MV-4-11 (cell line): ENCODE measurements at regions not wholly inside any gene's neighbourhood (a gene's known extent, or its start where the extent isn't known, plus 50 kb on each side); places are given as distances from the start of the nearest gene placed in this dataset.

ENCODE experiments used
- DNase-seq: peaks from one replicate; lab custom pipeline; 2025; lab: John Stamatoyannopoulos, UW

DNA sequence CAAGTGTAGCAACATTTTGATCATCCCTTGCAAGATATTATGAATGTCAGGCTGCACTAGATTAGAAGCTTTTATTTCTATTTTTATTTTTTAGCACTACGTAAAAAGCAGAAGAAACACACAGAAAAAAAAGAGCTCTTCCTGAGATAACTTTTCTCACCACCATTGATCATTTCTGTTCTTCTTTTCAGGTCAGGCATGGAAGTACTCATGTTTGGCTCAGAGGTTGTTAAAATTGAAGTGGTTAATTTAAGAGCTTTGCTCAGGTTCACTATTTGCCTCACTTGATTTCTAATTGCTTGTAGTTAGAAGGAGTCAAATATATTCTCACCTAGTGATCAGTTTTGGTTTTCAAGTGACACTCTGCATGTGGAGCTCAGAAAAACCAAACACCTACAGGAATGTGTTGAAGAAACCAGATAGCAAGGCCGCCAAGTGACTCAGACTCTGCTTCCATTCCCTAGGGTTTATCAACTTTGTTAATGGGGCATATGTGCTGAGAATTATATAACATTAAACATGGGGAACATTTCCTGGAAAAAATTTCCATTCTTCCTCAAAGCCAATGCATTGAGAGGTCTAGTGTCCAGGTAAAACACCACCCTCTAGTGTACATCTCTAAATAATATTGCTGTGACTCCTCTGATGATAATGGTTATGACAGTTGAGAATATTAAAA, 679.8 kb downstream of the CETN3 start:
- no peak for DNase-seq

DNA sequence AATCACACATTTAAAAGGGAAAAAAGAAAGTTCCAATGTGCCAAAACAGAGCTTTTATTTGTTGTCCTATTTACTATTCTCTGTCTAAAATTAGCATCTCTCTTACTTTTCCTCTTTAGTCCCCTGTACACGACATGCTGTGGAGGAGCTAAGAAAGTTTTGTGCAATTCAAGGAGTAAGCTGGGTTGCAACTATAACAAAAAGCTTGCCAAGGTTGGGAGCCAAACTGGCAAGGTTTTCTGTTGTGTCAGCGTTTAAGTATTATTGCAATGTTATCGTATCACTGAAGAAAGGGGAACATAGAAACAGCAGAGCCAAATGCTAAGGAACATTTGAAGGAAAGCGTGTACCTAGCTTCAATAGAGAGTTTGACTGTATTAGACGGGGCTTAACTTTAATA, 680.8 kb downstream of the CETN3 start:
- no peak for DNase-seq

DNA sequence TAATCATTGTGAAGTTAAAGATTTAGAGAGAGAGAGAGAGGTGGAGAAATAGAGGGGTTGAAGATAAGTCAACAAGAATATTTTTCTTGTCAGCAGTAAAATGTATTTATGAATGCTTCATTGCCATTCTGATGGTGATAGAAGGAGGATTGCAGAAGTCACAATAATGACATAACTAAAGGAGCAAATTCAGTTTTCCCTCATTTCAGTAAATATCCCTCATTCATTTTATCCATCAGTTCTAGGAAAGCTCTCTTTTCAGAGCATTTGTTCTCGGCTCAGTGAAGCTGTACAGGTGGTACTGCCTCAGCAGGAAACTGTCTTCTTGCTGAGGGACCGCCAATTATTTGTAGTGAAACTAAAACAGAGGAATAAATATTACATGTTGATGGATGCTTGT, 681.4 kb downstream of the CETN3 start:
- no peak for DNase-seq

DNA sequence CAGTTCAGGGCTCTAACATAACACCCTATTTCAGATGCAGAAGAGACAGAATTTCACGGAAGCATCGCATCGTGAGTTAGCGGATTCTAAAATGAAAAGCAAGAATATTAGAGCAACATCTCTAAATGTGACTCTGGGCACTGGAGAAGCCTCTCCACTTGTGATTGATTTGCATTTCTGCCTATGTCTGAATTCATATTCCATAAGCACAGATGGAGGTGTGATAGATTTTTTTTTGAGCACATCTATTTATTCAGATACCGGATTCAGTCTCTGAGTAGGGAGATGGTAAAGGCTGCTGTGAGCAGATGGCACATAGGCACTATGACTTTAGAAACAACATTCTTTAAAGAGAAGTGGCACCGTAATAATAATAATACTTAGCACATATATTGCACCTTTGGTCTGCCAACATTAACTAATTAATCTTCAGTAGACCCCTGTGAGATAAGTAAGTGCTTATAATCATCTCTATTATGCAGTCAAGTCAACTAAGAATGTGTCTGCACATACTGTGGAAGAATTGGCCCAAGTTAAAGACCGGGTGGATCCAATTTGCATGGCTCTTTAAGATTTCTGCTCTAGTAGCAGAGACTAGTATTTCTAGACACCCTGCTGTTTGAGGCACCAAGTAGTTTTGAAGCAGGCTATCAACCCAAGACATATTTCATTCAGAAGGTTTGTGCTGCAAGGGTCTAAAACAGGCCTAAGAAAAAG, 685.0 kb downstream of the CETN3 start:
- DNase-seq, result no peak

DNA sequence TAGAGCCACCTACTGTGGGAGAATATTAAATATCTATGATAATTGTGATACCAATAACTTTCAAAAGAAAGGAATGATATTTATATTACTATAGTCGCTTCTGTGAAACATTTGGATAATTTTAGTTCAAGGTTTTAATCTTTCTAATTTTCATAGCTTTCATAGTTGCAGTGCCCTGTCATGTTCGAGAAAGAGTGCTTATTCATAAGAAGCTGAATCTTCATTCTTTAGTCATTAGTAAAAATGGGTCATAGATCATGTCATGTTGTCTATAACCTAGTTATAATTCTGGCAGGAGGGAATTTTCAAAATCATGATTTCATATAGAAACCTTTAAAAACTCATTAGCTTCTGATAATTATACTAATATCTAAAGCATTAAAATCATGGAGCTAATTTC, 685.6 kb downstream of the CETN3 start:
- no peak for DNase-seq

DNA sequence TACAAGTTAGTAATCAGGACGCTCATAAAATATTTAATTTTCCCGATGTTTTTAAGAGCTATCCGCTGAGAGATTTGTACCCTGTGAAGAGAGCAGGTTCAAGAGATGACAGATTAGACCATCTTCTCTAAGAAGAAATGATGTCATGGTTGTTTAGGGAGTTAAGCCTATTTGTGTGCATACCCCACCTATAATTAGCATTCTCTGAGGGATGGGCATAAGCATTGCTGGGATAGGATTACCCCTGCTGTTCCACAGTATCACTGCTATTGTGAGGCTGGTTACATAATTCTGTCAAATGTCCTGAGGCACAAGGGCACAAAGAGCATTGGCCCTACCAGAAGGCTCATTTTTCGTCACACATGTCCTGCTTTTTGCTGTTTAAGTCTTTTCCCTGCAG, 687.0 kb downstream of the CETN3 start:
- no peak for DNase-seq

DNA sequence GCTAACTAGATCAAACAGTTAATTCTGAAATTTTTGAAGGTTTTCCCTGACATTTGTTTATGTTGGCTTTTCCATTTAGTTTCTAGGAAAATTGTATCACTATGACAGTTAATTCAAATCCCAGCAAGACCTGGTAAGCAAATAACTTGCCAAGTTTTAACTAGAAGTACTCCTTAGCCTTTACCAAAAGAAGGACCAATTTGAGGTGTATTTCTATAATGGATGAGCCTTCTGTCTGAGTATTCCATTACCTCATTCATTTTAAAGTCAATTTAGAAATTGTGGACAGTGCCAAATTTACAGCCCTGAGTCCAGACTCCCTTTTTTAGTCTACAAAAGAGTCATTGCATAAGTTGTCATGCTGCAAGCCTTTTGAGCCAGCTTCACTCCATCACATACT, 687.6 kb downstream of the CETN3 start:
- DNase-seq, result no peak

DNA sequence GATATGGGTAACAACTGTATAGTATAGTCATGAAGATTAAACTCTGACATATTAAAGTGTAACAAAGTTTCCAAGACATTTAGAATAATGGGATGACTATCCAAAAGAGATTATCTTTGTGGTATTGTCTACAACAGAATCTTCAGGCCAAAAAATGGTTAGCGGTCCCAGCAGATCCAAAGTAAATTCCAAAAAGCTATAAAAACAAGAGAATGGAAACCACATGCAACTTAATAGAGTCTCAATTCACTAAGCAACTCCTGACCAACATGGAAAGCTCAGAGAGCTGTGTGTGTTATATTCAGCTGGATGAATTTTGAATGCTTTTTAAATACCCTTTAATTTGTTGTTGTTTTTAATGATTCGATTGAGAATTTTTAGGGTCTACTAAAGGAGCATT, 688.2 kb downstream of the CETN3 start:
- DNase-seq, result no peak

DNA sequence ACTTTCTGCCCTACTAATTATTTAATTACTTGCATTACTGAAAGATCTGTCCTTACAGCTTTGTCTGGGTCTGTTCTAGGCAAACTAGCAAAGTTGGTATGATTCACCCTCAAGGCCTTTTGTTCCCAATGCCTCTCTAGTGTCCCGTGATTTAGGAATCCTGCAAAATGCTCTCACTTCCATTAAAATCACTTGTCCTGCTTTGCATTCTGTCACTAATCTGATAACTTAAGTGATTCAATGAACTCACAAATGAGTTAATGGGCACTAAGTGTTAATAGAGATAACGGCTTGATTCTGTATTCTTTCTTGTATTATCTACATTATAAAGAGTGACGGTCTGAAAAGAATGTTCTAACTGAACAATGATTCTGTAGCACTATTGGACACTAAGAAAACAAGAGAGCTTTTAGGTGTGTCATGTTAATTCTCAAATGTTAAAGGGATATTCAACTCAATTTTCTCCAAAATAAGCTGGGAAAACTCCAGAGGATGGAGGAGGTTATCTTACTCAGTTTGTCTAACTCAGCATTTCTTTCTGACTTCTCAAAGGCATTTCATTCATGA, 697.3 kb downstream of the CETN3 start:
- no peak for DNase-seq

DNA sequence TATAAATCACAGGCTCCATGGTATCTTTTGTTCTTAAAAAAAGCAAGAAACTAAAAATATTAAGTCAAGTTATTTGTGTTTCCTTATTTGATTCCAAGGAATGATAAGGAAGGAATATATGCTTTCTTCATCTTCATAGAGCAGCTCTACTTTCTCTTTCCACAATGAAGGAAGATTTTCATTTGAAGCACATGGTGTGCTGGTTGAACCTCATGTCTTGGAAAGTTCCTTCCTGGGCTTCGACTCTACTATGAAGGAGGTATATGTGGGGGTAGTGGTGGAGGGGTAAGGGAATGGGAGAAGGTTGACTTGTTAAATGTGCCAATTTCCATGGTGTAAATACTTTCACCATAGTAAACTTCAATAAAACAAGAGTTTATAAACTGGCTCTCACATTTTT, 698.0 kb downstream of the CETN3 start:
- no peak for DNase-seq

DNA sequence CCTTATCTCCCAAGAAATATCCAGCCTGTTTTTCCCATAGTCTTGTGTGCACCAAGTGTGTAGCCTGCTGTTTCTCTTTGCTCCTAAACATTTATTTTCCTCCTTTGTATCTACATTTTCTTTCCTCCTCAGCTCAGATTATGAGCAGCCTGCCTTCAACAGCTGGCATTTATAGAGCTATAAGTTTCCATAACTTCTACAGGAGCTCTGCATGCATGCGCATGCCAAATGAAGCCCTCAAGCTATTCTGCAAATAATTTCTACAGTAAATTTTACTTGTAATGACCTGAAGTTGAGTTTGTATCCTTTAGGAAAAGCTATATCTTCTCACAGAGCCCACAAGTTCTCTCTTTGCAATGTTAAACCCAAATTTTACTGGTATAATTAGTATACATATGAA, 699.5 kb downstream of the CETN3 start:
- no peak for DNase-seq

DNA sequence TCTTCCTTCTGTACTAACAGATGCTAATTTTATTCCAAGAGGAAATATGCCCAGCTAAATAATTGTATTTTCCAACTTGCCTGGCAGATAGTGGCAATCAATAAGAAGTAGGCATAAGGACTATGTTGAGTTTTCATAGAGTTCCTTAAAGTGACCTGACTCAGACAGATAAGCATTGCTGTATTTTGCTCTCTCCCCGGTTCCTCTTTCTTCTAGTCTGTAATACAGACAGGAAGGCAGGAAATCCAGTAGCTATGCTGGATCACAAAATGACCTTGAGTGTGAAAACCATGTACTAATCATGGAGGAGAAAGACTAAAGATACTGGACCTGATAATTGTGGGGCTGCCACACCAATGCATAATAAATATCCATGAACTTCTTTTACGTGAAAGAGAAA, 701.7 kb downstream of the CETN3 start:
- peak; percentile 58 for DNase-seq

DNA sequence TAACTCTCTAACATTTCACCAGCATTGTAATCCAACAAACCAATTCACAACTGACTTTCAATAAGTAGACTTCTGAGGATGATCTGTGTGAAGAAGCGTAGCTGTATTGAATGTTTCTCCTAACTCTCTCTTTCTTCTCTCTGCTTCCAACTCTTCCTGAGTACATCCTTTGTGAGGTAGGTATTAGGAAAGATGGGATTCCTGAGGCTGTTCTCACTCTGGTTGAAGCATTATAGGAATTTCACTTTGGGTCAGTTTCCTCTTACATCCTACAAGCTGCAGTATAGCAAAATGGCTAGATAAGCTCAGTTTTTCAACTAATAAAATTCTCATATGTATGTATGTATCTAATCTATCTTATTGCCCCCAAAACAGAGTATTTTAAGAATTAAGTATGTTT, 702.8 kb downstream of the CETN3 start:
- DNase-seq, result no peak

DNA sequence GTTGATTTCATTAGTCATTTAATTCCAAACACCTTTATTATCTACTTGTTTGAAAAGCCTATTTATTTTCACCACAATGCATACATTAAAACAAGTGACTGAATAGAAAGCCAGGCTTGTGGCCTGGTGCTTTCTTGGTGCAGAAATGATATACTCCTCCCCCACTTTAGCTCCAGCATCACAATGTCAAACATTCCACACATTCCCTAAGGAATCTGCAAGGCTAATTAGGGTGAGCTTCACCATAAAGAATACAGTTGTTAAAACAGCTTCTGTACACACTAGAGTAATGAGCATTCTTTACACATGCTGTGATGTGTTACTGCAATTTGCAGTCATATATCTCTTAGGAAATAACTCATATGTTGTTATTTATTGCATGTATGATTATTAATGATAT, 705.7 kb downstream of the CETN3 start:
- DNase-seq, result no peak

DNA sequence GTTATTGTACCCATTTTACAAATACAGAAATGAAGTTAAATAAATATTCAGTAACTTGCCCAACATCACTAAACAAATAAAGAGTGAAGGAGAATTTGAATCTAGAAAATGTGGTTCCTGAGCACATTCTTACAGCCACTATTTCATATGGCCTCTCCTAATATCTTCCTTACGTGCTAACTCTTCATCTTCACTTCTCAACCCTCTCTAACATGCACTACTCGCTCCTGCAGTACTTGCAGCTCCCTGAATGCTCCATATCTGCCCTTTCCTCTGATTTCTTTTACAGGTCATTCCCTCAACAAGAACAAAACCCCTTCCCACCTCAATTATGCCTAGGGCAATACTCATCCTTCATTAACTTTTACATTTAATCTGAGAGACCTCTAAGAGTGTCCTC, 711.5 kb downstream of the CETN3 start:
- no peak for DNase-seq

DNA sequence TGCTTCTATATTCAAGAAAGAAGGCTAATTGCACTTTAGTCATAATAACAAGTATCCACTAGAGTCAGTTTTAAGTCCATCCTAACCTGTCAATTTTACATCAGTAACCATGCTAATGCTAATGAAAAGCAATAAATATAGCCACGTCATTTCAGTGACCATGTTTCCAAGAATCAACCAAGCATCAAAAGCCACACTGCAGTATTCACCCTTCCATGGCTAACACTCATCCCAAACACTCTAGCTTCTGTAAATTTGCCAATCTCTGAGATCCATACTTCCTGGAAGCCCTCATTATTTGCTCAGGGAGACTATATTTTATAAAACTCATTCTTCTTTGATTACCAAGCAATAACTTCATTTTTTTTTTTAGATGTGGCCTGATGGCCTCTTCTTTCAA, 712.0 kb downstream of the CETN3 start:
- DNase-seq, result no peak

DNA sequence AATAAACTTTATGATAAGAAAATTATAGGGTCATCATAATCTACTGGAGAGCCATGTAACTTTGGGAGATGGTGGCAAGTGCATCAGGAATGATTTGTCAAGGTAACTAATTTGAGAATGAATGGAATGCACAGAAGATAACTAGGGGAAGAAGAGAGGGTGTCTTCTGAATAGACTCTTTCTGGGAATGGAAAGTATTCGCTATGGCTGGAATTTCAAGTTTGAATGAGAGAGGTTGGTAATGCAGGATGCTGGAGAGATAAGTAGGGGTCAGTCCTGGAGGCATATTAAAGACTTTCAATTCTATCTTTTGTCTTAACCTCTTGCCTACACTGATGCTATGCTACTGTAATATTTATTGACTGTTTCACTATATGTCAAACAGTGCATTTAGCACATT, 714.2 kb downstream of the CETN3 start:
- DNase-seq, result no peak

DNA sequence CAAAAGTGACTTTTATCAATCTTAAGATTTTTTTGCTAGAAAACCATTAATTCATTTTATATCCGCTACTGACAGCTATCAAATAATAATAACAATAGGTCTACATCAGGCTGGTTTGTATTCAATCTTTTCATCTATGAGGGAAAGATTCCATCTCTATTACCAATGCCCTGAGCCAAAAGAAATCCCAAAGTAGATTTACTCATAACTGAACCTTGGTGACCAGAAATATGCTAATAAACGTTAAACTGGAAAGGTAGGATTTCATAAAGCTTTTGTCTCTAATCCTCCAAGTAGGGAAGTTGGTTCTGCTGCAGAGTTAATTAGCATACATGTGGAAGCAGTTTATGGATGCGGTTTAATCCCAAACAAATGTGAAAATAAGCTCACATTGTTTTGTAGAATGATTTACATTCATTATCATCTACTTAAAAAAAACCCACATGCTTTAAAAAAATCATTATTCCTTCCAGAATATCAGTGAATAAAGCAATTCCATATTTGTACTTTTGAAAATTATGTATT, 715.5 kb downstream of the CETN3 start:
- no peak for DNase-seq

DNA sequence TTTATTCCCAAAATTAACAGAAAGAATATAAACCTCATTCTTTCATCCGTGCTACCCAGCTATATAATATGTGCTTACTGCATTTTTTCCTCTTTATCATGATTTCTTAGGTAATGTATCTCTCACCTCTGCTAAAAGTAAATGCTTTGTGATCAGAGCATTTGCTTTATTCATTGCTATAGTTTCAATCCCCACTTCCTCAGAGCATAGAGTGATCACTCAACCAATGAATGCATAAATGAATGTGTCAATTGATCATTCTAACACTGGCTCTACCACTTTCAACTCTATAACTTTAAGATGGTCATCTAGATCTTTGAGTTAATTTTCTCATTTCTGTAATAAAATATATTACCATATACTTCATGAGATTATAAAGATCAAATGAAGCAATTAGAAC, 719.2 kb downstream of the CETN3 start:
- DNase-seq, result no peak

DNA sequence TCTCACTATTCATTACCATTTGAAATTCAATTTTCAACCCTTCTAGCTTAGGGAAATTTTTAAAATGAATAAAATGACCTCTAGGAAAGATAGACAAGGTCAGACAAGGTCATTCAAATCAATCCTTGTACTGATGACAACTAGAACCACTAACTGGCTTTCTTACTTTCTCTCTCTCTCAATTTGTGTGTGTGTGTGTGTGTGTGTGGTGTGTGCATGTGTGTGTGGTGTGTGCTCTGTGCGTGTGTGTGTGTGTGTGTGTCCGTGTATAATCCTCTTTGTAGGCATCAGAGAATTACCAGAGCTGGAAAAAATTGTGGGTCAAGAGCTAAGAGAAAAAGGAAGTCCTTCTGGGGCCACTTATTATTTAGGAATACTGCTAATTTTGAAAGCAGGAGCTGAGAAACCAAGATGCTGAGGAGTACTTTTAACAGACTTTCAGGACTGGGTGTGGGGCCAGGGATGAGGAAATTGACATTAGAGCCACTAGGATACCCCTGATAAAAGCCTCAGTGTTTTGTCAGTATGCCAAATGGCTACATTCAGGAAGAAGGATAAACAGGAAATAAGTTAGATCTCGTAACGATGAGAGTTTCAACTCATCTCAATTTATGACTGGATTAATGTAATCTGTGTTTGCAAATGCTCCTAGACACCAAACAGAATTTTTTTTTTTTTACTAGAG, 723.3 kb downstream of the CETN3 start:
- no peak for DNase-seq

DNA sequence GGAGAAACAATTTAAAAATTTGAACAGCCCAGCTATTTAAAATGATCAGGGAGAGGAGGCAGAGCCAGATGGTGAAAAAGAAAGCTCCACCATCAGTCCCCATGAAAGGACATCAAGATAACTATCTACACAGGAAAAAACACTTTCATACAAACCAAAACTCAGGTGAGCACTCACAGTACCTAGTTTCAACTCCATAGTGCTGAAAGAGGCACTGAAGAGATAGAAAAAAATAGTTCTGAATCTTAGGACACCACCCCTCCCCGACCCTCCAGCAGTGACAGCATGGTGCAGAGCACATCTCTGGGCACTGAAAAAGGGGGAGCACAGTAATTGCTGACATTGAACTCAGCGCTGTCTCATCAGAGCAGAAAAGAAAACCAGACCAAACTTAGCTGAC, 732.9 kb downstream of the CETN3 start:
- DNase-seq, result no peak

DNA sequence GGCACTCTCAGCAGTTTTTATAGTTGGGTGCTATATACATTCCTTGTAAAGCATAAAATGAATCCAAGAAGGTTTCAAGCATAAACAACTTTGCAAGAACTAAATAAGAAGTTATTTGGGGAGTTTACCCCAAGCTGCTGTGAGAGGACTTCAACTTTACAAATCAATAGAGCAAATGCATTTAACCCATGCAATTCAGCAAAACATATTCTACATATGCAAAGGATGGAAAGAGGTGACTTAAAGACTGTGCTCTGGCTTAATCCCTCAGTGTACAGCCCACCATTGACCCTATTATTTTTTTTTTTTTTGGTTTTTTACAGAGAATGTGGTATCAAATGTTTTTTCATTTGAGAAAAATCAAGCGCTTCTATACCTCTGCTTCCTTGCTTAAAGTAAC, 736.5 kb downstream of the CETN3 start:
- DNase-seq, result no peak

DNA sequence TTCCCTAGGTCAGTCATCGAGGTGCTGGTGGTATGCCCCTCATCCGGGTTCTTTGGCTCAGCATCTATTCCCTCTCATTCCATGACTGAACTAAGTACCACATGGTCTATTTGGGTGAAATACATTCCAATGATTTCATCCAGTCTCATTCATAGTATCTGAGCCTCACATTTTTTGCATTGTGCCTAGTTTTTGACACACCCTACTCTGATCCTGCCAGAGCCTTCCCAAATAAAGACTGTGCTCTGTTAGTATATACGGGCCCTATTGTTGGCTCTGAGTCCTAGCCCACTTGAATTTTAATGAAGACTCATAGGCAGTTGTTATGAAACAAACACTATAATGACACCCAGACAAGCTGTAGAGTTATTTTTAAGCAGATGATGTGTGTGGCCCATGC, 740.7 kb downstream of the CETN3 start:
- DNase-seq, result no peak
